ENCODE measurements at regions not wholly inside any gene's neighbourhood (a gene's known extent, or its start where the extent isn't known, plus 50 kb on each side); places are given as distances from the start of the nearest gene placed in this dataset.

DNA sequence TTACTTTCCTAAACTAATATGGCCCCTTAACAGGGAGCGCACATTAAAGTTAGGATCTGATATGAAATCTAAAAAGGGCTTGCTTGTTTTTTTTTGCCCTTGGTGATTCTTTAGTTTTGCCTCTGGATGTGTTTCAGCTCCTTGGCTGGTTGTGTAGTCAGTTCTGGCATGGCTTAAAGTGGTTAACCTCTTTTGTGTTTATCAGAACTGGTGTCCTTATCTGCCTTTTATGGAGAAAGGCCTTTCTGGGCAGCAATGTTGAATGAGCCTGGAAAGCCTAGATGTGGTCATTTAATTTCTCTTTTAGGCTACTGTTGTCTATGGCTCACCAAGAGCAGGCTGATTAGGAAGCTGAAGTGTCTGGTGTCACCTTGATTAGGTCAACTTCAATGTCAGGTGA lies 254.5 kb upstream of the ROPN1 start (continued):
- TF ChIP-seq HDAC2 (IDR thresholded peaks at IDR 0.05; ENCODE audit: borderline replicate concordance in 1 of 2, low read depth in 2 of 2, low read length in 2 of 2): no peak
- TF ChIP-seq CREB1 (IDR thresholded peaks at IDR 0.05): no peak
- TF ChIP-seq SP1 (IDR thresholded peaks at IDR 0.05; ENCODE audit: low read depth, low read length): no peak
- TF ChIP-seq HDAC6 (IDR thresholded peaks at IDR 0.05; ENCODE audit: low read depth, low read length): no peak
- TF ChIP-seq RNF2 (IDR thresholded peaks at IDR 0.05; ENCODE audit: borderline replicate concordance, low read depth, low read length, missing control alignments, poor library complexity, severe bottlenecking): no peak
- no peak for TF ChIP-seq NANOG (IDR thresholded peaks at IDR 0.05; ENCODE audit: insufficient read depth, low read depth, low read length, poor library complexity, severe bottlenecking)
